ENCODE measurements at regions not wholly inside any gene's neighbourhood (a gene's known extent, or its start where the extent isn't known, plus 50 kb on each side); places are given as distances from the start of the nearest gene placed in this dataset.

DNA sequence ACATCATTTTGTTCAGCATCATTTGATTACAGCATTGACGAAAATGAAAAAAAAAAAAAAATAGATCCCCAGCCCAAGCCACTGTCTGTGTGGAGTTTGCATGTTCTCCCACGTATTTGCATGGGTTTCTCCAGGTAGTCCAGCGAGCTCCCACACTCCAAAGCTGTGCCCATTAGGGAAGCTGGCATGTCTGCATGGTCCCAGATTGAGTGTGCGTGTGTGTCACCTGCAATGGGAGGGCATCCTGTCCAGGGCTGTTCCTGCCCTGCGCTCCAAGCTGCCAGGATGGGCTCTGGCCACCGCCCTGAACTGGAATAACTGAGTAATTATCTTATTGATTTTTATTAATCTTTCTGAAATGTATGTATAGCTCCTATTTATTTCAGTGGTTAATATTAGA, 88.6 kb downstream of the KLF12 start:
- Histone ChIP-seq H3K27ac (ENCODE audit: low read length) (no peak overlapping the region), H3K9me3 (ENCODE audit: control insufficient read depth, low read depth, low read length) (no peaks in the 10 kb centered on the region), H3K4me1 (ENCODE audit: control insufficient read depth, insufficient read depth, low read length) (no peaks in the 10 kb centered on the region), H3K36me3 (ENCODE audit: control insufficient read depth, insufficient read depth, low read length) (no peaks in the 10 kb centered on the region), H3K27me3 (ENCODE audit: control insufficient read depth, insufficient read depth, low read length) (no peaks in the 10 kb centered on the region), H3K4me3 (ENCODE audit: low read length) (no peak overlapping the region)
- no peak for DNase-seq
- no CpG with 5 or more reads among the region's 6 CpGs for WGBS (ENCODE audit: insufficient coverage, low lambda C conversion rate)

DNA sequence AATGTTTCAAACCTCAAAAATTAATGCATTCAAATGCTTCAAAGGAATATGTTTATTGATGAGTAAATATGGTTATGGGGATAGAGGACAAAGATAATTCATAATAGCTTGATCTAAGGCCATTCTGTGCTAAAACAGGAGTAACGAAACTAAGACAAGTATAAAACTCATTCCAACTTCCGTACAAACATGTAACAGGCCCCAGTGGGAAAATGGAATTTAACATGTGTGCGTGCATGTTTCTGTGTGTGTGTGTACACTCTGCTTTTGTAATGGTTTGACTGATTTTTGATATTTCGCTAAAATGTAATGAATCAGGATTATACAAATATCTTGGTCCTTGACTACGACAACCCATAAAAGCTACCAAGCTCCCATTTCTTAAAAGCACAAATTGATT, 91.0 kb downstream of the KLF12 start:
- DNase-seq, result no peak
- WGBS (ENCODE audit: insufficient coverage, low lambda C conversion rate), result 68% methylated on average over 5 of the region's 5 CpGs
- Histone ChIP-seq H3K9me3 (ENCODE audit: control insufficient read depth, low read depth, low read length) (no peaks in the 10 kb centered on the region), H3K27ac (ENCODE audit: low read length) (no peak overlapping the region), H3K4me1 (ENCODE audit: control insufficient read depth, insufficient read depth, low read length) (no peaks in the 10 kb centered on the region), H3K36me3 (ENCODE audit: control insufficient read depth, insufficient read depth, low read length) (no peaks in the 10 kb centered on the region), H3K4me3 (ENCODE audit: low read length) (no peak overlapping the region), H3K27me3 (ENCODE audit: control insufficient read depth, insufficient read depth, low read length) (no peaks in the 10 kb centered on the region)

DNA sequence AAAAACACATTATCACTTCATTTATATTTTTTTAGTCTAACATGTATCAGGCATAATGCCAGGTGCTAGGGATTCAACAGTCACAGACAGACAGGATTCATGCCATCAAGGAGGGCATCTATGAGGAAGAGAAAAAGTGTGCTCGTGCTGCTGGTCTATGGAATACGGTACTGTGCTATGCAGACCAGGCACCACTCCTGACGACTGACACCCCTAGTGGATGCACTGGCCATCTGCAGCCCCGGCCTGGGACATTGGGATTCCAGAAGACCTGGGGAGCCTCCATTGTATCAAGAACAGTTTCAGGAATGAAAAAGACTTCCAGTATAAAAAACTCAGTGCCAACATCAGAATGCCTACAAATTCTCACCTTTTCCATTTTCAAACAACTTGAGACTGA, 94.0 kb downstream of the KLF12 start:
- DNase-seq, result peak in 1 of 2 donors; percentile 12
- no peak overlapping the region for H3K4me3 ChIP-seq (ENCODE audit: low read length)
- H3K27me3 ChIP-seq (ENCODE audit: control insufficient read depth, insufficient read depth, low read length), result no peaks in the 10 kb centered on the region
- no CpG with 5 or more reads among the region's 4 CpGs for WGBS (ENCODE audit: insufficient coverage, low lambda C conversion rate)
- no peak overlapping the region for H3K27ac ChIP-seq (ENCODE audit: low read length)
- no peaks in the 10 kb centered on the region for H3K9me3 ChIP-seq (ENCODE audit: control insufficient read depth, low read depth, low read length)
- no peaks in the 10 kb centered on the region for H3K36me3 ChIP-seq (ENCODE audit: control insufficient read depth, insufficient read depth, low read length)
- no peaks in the 10 kb centered on the region for H3K4me1 ChIP-seq (ENCODE audit: control insufficient read depth, insufficient read depth, low read length)

GRCh38 chr13:74039667-74040066, 94.5 kb downstream of the KLF12 start:
- H3K27ac ChIP-seq (ENCODE audit: low read length), result no peak overlapping the region
- no peak overlapping the region for H3K4me3 ChIP-seq (ENCODE audit: low read length)
- H3K4me1 ChIP-seq (ENCODE audit: control insufficient read depth, insufficient read depth, low read length), result no peaks in the 10 kb centered on the region
- H3K36me3 ChIP-seq (ENCODE audit: control insufficient read depth, insufficient read depth, low read length), result no peaks in the 10 kb centered on the region
- DNase-seq, result no peak
- WGBS (ENCODE audit: insufficient coverage, low lambda C conversion rate), result no CpG with 5 or more reads among the region's 3 CpGs
- no peaks in the 10 kb centered on the region for H3K27me3 ChIP-seq (ENCODE audit: control insufficient read depth, insufficient read depth, low read length)
- H3K9me3 ChIP-seq (ENCODE audit: control insufficient read depth, low read depth, low read length), result no peaks in the 10 kb centered on the region

- Histone ChIP-seq H3K36me3 (ENCODE audit: control insufficient read depth, insufficient read depth, low read length) (no peaks in the 10 kb centered on the region), H3K27me3 (ENCODE audit: control insufficient read depth, insufficient read depth, low read length) (no peaks in the 10 kb centered on the region), H3K4me3 (ENCODE audit: low read length) (no peak overlapping the region), H3K9me3 (ENCODE audit: control insufficient read depth, low read depth, low read length) (no peaks in the 10 kb centered on the region), H3K4me1 (ENCODE audit: control insufficient read depth, insufficient read depth, low read length) (no peaks in the 10 kb centered on the region), H3K27ac (ENCODE audit: low read length) (no peak overlapping the region)
- 100% methylated on average over 1 of the region's 2 CpGs for WGBS (ENCODE audit: insufficient coverage, low lambda C conversion rate)
- DNase-seq, result no peak
Measured at GRCh38 chr13:74039154-74039553, 95.0 kb downstream of the KLF12 start.

DNA sequence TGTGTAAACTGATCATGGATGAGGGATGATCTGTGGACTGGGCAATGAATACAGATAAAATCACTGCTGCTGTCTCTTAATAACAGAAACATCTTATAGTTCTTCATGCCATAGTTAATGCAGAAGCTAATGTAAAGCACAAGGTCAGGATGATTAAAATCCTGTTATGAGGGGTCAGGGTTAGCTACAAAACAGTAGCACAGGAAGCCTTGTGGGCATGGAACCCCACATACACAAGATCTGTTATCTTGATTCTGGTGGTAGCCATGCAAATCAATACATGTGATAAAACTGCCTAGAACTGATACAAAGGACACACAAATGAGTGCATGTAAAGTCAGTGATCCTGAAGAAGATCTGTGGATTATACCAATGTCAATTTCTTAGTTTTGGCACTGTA, 96.4 kb downstream of the KLF12 start:
- no peak overlapping the region for H3K4me3 ChIP-seq (ENCODE audit: low read length)
- H3K4me1 ChIP-seq (ENCODE audit: control insufficient read depth, insufficient read depth, low read length), result no peaks in the 10 kb centered on the region
- no peak overlapping the region for H3K27ac ChIP-seq (ENCODE audit: low read length)
- no peak for DNase-seq
- no peaks in the 10 kb centered on the region for H3K9me3 ChIP-seq (ENCODE audit: control insufficient read depth, low read depth, low read length)
- no peaks in the 10 kb centered on the region for H3K27me3 ChIP-seq (ENCODE audit: control insufficient read depth, insufficient read depth, low read length)
- no peaks in the 10 kb centered on the region for H3K36me3 ChIP-seq (ENCODE audit: control insufficient read depth, insufficient read depth, low read length)

GRCh38 chr13:74036373-74036772, 97.8 kb downstream of the KLF12 start:
- Histone ChIP-seq H3K27ac (ENCODE audit: low read length) (no peak overlapping the region), H3K9me3 (ENCODE audit: control insufficient read depth, low read depth, low read length) (no peaks in the 10 kb centered on the region), H3K4me3 (ENCODE audit: low read length) (no peak overlapping the region), H3K27me3 (ENCODE audit: control insufficient read depth, insufficient read depth, low read length) (no peaks in the 10 kb centered on the region), H3K4me1 (ENCODE audit: control insufficient read depth, insufficient read depth, low read length) (no peaks in the 10 kb centered on the region), H3K36me3 (ENCODE audit: control insufficient read depth, insufficient read depth, low read length) (no peaks in the 10 kb centered on the region)
- peak in 1 of 2 donors; percentile 25 for DNase-seq
- WGBS (ENCODE audit: insufficient coverage, low lambda C conversion rate), result no CpG with 5 or more reads among the region's 2 CpGs

- H3K27ac ChIP-seq (ENCODE audit: low read length), result no peak overlapping the region
- H3K4me1 ChIP-seq (ENCODE audit: control insufficient read depth, insufficient read depth, low read length), result no peaks in the 10 kb centered on the region
- WGBS (ENCODE audit: insufficient coverage, low lambda C conversion rate), result 100% methylated on average over 1 of the region's 3 CpGs
Measured at GRCh38 chr13:74035896-74036295, 98.3 kb downstream of the KLF12 start.

DNA sequence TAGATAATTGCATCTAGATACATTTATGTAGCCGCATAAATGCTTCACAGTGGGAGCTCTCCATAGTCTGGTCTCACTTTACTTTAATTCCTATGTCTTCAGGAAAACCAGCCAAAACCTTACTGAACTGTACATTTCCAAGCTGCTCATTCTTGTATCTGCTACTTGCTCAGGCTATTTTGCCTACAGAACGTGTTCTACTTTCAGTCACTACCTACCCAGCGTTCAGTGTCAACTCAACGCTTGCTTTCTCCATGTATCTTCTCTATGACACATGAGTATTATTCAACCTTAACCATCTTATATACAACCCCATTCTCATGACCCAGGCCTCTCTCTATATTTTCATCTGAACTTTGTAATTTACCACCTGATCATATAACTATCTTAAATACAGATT, 101.9 kb downstream of the KLF12 start:
- WGBS (ENCODE audit: insufficient coverage, low lambda C conversion rate), result 100% methylated on average over 4 of the region's 4 CpGs
- Histone ChIP-seq H3K27me3 (ENCODE audit: control insufficient read depth, insufficient read depth, low read length) (no peaks in the 10 kb centered on the region), H3K36me3 (ENCODE audit: control insufficient read depth, insufficient read depth, low read length) (no peaks in the 10 kb centered on the region), H3K27ac (ENCODE audit: low read length) (no peak overlapping the region), H3K4me3 (ENCODE audit: low read length) (no peak overlapping the region), H3K4me1 (ENCODE audit: control insufficient read depth, insufficient read depth, low read length) (no peaks in the 10 kb centered on the region), H3K9me3 (ENCODE audit: control insufficient read depth, low read depth, low read length) (no peaks in the 10 kb centered on the region)
- DNase-seq, result no peak

More at GRCh38 chr13:74035896-74036295, 98.3 kb downstream of the KLF12 start:
- no peak for DNase-seq
- no peaks in the 10 kb centered on the region for H3K36me3 ChIP-seq (ENCODE audit: control insufficient read depth, insufficient read depth, low read length)
- H3K4me3 ChIP-seq (ENCODE audit: low read length), result no peak overlapping the region
- H3K27me3 ChIP-seq (ENCODE audit: control insufficient read depth, insufficient read depth, low read length), result no peaks in the 10 kb centered on the region
- no peaks in the 10 kb centered on the region for H3K9me3 ChIP-seq (ENCODE audit: control insufficient read depth, low read depth, low read length)

DNA sequence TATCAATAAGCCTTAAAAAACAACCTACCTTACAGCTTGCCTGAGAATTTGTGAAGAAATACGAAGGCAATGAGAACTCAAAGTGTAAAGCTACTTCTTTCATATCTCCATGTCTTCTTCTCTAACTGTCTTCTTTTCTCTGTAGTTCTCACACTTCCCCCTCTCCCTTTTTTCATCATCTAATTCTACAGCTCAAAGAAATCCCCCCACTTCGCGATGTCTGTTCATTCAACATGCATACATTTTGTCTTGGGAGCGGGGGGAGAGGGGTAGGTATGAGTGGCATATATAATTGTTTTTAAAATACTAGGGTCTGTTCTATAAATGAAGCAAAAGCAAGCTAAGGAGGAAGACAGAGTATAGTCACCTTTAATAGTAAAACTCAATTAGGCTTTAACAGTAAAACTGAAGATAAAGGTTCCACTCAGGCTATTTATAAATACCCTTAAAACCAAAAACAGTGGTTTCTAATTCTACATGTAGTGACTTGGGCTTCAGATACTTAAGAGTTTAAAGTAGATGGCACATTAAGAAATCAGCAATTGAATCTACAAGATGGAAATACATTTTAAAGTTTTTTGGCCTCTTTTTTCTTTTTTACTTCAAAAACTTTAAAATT, 106.9 kb downstream of the KLF12 start:
- peaks cover 12% of the 10 kb centered on the region for H3K4me1 ChIP-seq (ENCODE audit: control insufficient read depth, insufficient read depth, low read length)
- 90% methylated on average over 4 of the region's 4 CpGs for WGBS (ENCODE audit: insufficient coverage, low lambda C conversion rate)
- H3K9me3 ChIP-seq (ENCODE audit: control insufficient read depth, low read depth, low read length), result peaks cover 4% of the 10 kb centered on the region
- H3K4me3 ChIP-seq (ENCODE audit: low read length), result no peak overlapping the region
- DNase-seq, result no peak
- no peaks in the 10 kb centered on the region for H3K36me3 ChIP-seq (ENCODE audit: control insufficient read depth, insufficient read depth, low read length)
- no peak overlapping the region for H3K27ac ChIP-seq (ENCODE audit: low read length)
- H3K27me3 ChIP-seq (ENCODE audit: control insufficient read depth, insufficient read depth, low read length), result no peaks in the 10 kb centered on the region

- Histone ChIP-seq H3K9me3 (ENCODE audit: control insufficient read depth, low read depth, low read length) (peaks cover 4% of the 10 kb centered on the region), H3K4me3 (ENCODE audit: low read length) (no peak overlapping the region), H3K27ac (ENCODE audit: low read length) (no peak overlapping the region), H3K36me3 (ENCODE audit: control insufficient read depth, insufficient read depth, low read length) (no peaks in the 10 kb centered on the region), H3K4me1 (ENCODE audit: control insufficient read depth, insufficient read depth, low read length) (peaks cover 12% of the 10 kb centered on the region), H3K27me3 (ENCODE audit: control insufficient read depth, insufficient read depth, low read length) (no peaks in the 10 kb centered on the region)
- DNase-seq, result peak; percentile 12 to 35
- 78% methylated on average over 1 of the region's 4 CpGs for WGBS (ENCODE audit: insufficient coverage, low lambda C conversion rate)
Measured at GRCh38 chr13:74026753-74027152, 107.5 kb downstream of the KLF12 start.
